ENCODE measurements at regions not wholly inside any gene's neighbourhood (a gene's known extent, or its start where the extent isn't known, plus 50 kb on each side); places are given as distances from the start of the nearest gene placed in this dataset.
"Not testable (repeated sequence)": the region's sequence is repeated elsewhere in the genome, so short reads cannot be mapped to it uniquely, and the experiment has no call there.

DNA sequence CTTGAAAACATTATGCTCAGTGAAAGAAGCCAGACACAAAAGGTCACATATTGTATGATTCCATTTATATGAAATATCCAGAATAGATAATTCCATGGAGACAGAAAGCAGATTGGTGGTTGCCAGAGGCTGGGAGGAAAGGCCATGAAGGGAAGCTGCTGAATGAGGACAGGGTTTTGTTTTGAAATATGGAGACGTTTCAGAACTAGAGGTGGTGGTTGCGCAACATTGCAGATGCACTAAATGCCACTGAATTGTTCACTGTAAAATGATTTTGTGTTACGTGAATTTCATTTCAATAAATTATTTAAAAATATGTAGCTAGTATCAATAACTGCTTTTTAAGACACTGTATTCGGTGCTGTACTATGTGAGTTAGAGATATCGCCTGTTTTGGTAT is 101.7 kb upstream of the ZNF236 start:
- no peak for DNase-seq (ENCODE audit: low spot score)

DNA sequence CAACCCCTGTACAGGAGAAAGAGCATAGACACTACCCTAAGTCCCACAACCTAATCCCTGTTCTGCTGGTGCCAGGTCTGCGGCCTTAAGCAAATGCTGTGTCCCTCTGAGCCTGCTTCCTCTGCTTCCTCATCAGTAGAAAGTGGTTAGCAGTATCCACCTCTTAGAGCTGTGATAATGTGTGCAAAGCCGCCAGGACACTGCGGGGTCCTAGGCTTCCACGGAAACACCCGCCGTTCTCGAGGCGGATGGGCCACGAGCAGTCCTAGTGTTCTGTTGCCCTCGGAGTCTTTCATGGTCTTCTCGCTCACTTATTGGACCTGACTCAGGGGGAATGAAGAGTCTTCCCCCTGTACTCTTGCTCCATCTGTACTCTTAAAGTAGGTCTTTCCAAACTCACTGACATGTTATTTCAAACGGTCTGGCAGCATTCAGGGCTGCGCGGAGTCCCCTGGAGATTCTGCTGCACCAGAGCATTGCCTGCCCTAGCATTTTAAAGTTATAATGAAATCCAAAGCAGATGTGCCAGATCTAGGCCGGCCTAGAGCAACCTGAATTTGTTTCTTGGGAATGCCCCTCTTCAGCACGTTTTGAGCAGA is 107.2 kb upstream of the ZNF236 start:
- DNase-seq (ENCODE audit: low spot score) = no peak

DNA sequence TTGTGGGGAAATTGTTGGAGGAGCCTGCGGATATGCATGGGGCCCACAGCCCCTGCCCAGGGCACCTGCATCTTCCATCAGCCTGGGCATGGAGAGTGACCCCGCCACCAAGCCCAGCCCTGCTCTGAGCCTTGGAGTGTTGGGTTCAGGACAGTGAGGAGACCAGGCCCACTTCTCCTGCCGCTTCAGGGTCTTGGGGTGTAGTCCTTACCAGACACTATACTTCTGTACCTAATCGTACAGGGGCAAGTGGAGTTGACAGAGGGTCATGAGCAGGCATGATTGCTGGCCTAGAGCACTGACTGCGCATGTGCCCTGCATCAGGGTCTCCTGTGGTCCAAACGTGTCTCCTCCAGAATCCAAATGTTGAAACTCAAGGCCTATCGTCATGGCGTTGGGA is 108.9 kb upstream of the ZNF236 start:
- DNase-seq (ENCODE audit: low spot score) = no peak

DNA sequence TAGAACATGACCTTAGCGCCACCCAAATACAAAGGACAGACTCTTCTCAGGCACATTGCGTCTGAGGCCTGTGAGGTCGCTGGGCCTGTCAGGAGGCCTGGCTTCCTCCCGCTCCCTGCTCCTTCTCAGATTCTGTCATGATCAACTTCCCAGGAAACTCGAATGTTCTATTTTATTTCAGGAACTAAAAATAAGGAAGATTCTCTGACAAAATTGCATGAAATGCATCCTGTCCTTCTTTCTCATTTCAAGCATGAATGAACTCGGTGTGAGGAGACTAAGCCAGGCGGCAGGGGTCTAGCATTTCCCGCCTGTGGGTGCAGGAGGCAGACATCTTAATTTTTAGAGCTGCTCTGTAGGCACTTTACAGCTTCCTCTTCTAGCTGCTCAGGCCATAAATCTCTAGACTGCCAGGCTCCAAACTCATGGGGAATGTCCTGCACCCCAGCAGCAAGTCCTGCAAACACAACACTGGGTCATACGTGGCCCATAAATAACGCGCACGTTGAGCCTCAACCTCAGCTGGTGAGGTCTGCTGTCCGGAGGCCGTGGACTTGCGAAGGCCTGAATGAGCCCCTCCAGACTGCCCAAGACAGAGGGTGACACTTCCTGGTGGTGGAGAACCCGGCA is 109.7 kb upstream of the ZNF236 start:
- DNase-seq (ENCODE audit: low spot score) = no peak

DNA sequence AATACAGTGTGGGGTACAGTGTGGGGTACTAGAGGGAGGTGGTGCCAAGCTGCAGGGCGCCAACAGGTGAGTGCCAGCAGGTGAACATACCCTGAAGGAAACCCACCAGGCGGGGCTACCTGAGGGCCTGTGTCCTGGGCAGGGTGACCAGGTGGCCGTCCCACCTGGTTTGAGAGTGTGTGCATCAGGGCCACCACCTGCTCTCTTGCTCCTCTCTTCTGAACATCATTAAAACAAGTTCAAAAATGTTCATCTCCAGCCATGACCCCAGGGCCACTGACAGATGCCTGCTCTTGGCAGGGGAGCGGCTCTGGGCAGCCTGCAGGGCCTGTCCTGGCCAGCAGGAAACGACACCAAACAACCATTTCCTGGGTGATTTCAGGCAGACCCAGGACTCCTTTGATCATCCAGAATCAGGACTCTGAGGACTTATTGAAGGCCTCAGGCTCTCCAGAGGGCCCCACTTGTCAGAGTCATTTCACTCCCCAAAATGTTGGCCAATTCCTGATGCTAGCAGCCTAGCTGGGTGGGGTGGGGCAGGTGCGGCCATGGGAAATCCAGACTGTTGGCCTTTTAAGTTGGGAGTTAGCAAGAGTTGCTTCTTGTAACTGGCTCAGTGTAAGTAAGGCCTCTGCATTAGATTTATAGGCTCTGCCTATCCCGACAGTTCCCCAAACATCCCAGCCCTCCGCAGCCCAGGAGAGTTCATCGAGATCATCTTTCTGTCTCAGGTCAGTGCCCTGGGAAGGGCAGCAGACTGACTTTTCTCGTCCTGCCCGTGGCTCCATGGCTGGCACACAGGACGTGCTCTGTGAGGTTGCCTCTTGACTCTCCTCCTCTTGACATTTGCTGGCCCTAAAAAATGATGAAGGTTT is 111.5 kb upstream of the ZNF236 start:
- DNase-seq (ENCODE audit: low spot score) = no peak

DNA sequence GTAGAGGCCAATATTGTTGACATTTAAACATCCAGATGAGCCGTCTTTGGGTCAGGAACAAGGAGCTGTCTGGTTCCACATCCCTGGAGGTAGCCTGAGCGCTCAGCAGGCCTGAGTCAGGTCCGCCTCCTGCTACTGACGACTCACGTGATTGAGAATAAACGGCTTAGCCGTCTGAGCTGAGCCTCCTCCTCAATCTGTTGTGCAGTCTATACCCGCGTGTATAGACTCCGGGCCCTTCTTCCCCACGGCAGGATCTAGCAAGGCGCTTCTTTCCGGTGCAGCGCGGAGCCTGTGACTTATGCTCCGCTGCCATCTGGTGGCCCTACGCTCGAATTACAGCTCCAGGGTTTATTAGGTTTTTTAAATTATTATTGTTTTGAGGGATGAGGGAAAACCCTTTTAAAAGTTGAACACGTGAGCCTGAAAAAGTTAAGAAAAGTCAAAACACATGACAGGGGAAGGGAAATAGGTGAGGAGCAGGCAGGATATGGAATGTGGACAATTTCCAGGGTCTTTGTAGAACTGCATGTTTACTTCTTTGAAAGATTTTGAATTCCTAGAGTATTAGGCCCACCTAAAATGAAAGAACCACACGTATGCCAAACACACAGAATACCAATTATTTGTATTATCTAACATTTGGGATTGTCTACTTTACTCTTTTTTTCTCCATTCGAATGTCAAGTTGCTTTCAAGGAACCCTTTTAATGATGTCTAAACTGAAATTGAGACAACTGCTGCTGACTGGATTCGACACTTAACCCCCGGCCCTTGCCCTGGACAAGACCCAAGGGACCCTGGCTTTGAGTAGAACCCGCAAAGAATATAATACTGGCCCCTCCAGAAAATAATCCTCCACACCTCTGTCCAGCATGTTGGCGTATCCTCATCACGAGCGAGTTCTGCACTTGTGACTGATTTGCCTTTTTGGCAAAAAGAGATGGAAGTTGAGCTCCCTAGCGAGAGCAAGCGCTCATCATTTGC is 112.4 kb upstream of the ZNF236 start:
- DNase-seq (ENCODE audit: low spot score) = peak; percentile 67

DNA sequence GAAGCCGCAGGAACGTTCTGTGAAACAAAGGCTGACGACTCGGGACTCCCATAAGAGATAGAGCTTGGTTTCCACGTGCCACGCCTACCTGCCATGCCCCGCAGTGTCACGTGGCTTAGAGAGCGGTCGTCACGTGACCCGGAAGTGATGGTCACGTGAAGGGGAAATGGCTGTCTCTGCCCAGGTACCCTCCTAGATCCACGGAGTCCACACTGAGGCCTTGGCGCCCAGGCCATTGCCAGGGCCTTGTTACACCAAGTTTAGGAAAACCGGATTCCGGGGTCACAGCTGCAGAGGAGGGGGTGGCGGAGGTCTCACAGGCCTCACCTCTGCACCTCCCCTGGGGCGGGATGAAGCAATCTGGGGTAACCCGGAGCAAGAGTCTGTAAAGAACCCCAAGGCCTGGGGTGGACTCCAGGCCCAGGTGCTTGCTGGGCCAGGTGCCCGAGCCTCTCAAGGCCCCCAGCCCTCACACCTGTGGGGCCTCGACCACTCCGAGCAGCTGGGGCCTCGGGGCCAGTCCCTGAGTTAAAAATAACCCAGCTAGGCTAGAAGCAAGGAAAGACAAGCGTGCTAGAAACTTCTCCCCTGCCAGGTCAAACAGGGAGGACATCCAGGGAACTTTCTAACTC is 113.5 kb upstream of the ZNF236 start:
- no peak for DNase-seq (ENCODE audit: low spot score)

DNA sequence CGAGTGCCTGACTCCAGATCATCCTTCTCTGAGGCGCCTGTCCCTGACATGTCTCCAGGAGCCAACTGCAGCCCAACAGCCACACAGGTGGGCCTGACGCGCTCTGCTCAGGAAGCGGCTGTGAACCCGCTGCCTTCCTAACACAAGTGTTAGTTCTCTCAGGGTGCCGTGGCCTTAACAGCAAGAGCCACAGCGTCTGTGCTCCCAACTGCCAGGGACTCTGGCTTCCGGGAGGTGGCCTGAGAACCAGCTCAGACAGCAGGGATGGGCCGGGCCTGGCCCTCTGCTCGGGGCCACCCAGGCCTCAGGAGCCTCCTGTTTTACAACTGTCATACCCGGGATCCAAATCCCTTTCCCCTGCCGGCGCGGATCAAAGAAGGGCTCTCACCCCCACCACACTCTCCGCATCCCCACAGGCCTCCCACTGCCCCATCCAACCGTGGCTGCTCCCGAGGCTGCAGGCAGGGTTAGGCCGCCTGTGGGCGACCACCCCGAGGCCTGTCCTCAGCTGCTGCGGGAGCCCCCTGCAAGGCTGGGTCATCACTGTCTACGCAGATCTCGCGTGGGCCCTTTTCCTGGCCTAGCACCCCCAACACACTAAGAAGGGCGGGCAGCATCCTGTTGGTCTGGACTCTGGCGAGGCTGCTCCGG is 114.2 kb upstream of the ZNF236 start:
- no peak for DNase-seq (ENCODE audit: low spot score)

DNA sequence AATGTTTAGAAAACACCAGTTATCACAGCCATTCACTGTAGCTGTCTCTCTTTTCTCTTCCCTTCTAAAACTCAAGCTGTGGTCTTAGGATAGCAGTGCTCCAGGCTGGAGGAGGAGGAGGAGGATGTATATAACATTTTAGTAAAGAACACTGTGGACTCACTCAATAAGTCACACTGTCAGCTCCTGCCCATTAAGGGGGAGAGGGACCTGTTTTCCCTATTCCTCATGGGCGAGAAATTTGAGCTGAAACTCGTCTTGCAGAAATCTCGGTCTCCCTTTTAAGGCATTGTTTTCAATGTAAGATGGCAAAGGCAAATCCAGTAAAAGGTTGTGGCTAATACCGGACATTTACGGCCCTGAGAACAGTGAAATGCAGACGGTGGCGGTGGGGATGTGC is 114.8 kb upstream of the ZNF236 start:
- DNase-seq (ENCODE audit: low spot score) = no peak

DNA sequence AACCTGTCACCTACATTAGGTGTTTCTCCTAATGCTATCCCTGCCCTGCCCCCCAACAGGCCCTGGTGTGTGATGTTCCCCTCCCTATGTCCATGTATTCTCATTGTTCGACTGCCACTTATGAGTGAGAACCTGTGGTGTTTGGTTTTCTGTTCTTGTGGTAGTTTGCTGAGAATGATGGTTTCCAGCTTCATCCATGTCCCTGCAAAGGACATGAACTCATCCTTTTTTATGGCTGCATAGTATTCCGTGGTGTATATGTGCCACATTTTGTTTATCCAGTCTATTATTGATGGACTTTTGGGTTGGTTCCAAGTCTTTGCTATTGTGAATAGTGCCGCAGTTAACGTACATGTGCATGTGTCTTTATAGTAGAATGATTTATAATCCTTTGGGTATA is 117.8 kb upstream of the ZNF236 start:
- DNase-seq (ENCODE audit: low spot score) = not testable (repeated sequence)

DNA sequence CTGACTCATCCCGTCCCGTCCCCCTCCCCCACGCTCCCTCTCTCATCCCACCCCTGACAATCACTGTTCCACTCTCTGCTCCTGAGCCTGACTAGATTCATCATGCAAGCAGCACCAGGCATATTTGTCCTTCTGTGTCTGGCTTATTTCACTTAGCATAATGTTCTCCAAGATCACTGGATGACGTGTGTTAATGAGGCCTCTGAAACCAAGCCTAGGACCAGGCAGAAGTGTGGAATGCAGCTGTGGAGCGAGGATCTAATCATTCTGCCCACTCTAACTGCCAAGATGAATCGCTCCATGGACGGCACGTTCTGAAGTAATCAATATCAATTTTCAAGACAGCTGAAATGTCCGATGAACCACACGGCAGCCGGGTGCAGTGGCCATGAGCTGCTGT is 122.4 kb upstream of the ZNF236 start:
- DNase-seq (ENCODE audit: low spot score) = no peak

DNA sequence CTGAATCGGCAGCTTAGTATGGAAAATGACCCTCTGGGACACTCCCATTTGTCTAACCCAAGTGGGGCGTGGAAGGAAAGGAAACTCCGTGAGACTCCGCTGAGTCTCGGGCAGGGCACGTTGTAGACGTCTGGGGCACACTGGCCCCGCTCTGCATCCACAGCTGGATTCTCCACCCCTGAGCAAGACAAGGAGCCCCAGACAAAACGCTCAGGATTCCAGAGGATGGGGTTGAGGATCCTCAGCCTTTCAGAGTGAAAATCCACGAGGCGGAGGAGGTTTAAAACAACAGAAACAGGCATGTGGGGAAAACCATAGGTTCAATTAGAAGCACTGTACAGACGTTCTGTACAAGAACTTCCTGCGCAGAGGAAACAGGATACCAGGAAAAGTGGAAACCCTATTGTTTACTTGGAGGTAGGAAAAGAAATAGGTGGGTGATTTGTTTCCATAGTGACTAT is 124.9 kb upstream of the ZNF236 start:
- DNase-seq (ENCODE audit: low spot score) = no peak

DNA sequence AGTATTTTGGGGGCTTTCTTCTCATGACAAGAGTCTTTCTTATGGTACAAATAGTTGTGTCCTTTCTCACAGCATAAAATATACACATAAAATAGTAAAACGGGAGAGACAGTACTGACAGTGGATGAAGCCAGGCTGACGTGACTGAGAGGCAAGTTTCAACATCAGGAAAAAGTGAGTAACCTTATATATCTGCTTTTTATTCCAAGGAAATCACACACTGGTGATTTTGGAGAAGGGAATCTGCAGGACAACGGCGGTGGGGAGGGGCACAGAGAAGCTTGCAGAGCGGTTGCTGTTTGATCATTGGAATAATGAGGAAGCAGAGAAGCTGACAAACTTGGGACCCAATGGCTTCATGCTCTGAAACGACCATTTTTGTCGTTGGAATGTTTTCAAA is 130.6 kb upstream of the ZNF236 start:
- no peak for DNase-seq (ENCODE audit: low spot score)

DNA sequence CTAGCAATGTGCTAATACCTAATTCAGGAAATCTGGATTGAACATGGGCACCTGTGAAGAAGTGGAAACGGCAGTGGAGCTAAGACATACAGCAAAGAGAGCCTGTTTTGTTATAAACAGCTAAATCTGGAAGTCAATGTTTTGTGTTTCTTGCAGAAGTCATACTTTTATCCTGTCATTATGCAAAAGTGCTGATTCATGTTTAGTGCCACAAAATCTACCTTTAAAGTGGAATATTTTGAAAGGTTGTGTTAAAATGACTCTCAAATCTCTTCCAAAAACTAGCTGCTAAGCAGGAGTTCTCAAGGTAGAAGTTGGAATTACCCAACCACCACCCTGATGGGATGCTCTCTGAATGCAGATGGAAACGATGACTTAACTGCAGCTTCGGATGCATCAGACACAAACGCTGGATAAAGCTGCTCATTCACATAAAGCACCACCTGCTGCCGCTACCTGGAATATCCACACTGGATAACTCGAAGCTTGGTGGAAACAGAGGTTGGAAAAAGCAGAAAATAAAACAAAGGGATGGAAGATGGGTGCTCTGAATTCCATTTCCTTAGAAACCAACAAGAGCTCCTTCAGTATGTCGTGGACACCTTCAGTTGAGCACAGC is 132.6 kb upstream of the ZNF236 start:
- no peak for DNase-seq (ENCODE audit: low spot score)

DNA sequence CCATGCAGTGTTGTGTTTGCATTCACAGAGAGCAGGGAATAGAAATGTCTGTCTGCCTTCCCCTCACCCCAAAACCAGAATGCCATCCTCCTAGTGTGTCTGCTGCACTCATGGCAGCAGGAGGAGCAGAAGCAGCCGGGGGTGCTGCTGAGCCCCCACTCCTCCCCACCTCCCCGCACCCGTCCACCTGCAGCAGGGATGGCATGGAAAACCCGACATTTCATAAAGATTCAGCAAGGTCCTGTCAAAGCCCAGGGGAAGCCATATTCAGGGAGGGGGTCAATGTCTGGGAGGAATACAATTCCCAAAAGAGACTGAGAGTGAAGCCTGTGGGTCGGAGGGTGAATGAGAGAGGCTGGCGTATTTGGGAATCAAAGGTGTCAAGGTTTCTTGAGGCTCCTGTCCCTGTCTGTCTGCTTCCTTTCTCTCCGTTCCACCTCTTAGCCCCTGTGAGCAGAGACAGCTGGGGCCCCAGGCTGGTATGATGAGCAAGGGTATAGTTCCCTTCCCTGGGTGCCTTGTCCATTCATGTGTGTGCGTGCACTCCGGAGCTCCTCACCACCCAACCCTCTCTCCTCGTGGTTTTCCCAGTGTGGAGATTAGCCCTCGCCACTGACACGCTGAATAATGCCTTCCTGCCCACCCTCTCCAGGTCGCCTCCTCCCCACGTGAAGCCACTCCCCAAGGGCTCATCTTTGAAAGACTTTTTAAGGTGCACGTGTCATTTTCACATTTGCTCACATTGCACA is 133.5 kb upstream of the ZNF236 start:
- no peak for DNase-seq (ENCODE audit: low spot score)

DNA sequence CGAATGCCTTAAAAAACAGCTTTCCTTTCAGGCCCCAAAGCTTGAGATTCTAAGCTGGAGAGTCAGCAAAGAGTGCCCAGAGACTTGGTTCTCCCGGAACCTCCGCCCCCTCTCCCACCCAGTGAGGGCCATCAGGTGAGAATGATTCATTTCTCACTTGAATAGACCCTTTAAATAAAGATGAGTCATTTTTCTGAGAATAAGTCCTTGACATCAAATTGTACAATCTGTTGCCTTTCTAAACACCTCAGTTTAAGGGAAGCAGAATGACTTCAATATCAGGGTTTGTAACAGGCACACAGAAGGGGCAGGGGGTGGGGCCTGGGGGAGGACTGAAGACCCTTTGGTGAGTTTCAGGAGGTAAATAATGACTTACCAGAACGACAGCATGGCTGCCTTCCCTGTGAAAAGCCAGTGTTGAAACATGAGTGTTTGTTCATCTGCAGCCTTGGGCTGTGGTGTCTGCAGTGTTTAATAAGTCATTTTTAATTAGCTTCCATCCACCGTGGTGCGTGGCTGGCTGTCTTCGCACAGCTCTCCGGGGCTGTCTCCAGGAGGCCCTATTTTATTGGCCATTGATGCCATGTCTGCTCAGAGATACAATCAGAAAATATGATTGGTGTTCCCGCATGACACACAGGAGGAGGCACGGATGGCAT is 134.9 kb upstream of the ZNF236 start:
- no peak for DNase-seq (ENCODE audit: low spot score)

DNA sequence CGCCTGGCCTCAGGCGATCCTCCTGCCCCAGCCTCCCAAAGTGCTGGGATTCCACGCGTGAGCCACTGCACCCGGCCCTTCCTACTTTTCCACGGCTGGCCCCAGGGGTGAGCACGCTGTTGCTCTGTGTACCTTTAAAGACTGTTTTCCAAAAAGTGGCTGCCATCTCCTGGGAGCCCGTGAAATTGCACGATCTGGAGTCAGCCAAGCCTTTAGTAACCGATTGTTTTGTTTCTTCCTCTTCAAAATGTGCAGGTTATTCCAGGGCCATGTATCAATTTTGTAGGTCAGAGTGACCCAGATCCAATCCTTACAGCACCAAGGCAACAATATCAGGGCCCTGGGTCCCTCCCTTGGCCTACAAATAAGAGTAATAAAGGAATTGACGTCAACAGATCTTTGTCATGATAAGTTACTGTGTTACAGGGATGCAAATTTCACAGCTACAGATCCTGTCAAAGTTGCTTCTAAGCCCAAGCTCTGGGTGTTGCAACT is 135.6 kb upstream of the ZNF236 start:
- peak; percentile 61 for DNase-seq (ENCODE audit: low spot score)

DNA sequence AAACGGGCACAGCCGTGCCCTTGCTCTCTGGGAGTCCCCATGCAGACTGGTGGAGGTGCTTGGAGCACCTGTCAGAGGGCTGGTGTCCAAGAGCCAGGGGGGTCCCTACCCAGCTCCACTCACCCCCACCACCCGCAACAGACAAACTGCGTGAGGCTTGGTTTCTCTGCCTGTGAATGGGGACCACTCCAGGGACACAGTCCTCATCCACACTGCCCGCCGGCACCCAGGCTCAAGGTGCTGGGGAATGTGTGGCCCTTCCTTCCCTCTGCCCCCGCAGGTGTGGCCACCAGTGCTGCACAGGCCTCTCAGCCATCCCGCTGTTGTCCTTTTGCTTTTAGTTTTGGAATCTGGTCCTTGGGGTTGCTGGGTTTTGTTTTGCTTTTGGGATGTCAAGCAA is 136.5 kb upstream of the ZNF236 start:
- DNase-seq (ENCODE audit: low spot score) = no peak

DNA sequence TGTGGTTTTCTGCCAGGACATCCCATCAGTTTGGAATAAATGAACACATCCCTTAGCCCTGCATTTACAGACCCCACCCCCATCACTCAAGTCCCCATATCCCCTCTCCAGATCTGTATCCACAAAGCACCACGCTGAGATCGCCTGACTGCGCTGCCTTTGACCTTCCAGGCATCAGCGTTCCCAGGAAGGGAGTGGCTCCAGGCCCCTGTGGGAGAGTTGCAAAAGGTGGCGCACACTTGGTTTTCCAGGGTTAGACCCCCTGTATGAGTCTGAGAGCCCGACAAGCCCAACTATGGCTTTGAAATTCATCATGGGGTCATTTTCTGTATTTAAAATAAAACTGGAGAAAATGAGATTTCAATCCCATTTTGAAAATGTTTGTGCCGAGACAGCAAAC is 137.0 kb upstream of the ZNF236 start:
- DNase-seq (ENCODE audit: low spot score) = no peak

Measured in pons (tissue), 1 donor.